PC-3 (cell line): ENCODE measurements at regions not wholly inside any gene's neighbourhood (a gene's known extent, or its start where the extent isn't known, plus 50 kb on each side); places are given as distances from the start of the nearest gene placed in this dataset.

ENCODE experiments used
- CTCF ChIP-seq: fragments of 300-600 bp; sonication (generic); conservative IDR thresholded peaks from 2 replicates; pipeline ENCODE4 v1.5.1; 2017; ENCODE audit warnings: antibody characterized with exemption, low read depth, mild to moderate bottlenecking, low read length
- EZH2 ChIP-seq: fragments of 300-600 bp; sonication (generic); IDR thresholded peaks from one replicate; pipeline ENCODE4 v1.6.1; 2017; ENCODE audit warnings: antibody characterized with exemption, mild to moderate bottlenecking, low read length; ENCODE audit not compliant: unreplicated experiment
- EZH2phosphoT487 ChIP-seq: fragments of 300-600 bp; sonication (generic); IDR thresholded peaks from 2 replicates; pipeline ENCODE4 v1.6.1; 2018; ENCODE audit warnings: mild to moderate bottlenecking, antibody characterized with exemption, low read length, borderline replicate concordance

- TF ChIP-seq CTCF = no peak
- TF ChIP-seq EZH2 = no peak
- no peak for TF ChIP-seq EZH2phosphoT487
Measured at GRCh38 chr15:93389211-93389610, 300.2 kb upstream of the RGMA start.
